BE2C (cell line): ENCODE measurements at regions not wholly inside any gene's neighbourhood (a gene's known extent, or its start where the extent isn't known, plus 50 kb on each side); places are given as distances from the start of the nearest gene placed in this dataset.

Experiments used
- DNase-seq: peaks from one replicate; pipeline ENCODE4 v3.0.0-alpha.2; 2020
- H3K27me3 ChIP-seq: fragments of 250-450 bp; sonication (Bioruptor Pico); 2 replicates; pipeline ENCODE4 v1.5.1; 2020; ENCODE audit warnings: mild to moderate bottlenecking
- H3K36me3 ChIP-seq: fragments of 250-450 bp; sonication (Bioruptor Pico); 2 replicates; pipeline ENCODE4 v1.5.1; 2020; ENCODE audit warnings: mild to moderate bottlenecking
- H3K4me1 ChIP-seq: fragments of 250-450 bp; sonication (Bioruptor Pico); 2 replicates; pipeline ENCODE4 v1.5.1; 2020
- H3K4me3 ChIP-seq: 2 replicates; pipeline ENCODE4 v1.5.1; 2011; ENCODE audit warnings: low read depth, low read length
- H3K9me3 ChIP-seq: fragments of 250-450 bp; sonication (Bioruptor Pico); 2 replicates; pipeline ENCODE4 v1.5.1; 2020
- TF ChIP-seq, protein P1 (sequence below): IDR thresholded peaks from 2 replicates; pipeline ENCODE4 v1.5.1; 2012; ENCODE audit warnings: mild to moderate bottlenecking, low read depth, low read length

DNA sequence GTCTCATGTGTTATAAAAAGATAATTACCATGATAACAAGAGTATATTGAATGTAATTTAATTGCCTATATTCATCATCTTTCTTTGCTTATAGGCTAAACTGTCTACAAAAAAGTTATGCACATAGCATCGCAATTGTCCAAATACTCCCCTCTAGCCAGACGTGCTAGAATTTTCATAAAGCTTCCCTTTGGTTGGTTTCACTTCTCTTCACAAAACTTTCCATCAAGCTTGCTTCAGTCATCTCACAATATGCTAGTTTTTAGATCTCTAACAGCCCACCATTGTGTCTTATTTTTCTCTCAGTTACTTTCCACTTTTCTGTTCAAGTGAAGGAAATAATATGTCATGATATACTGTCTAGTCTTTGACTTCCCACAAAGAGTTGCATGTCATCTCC is 448.3 kb upstream of the SPANXN1 start:
- H3K4me3 ChIP-seq, result no peak overlapping the region
- no peaks in the 10 kb centered on the region for H3K36me3 ChIP-seq
- no peak for DNase-seq
- H3K4me1 ChIP-seq, result no peaks in the 10 kb centered on the region
- no peaks in the 10 kb centered on the region for H3K27me3 ChIP-seq
- TF ChIP-seq, protein P1, sequence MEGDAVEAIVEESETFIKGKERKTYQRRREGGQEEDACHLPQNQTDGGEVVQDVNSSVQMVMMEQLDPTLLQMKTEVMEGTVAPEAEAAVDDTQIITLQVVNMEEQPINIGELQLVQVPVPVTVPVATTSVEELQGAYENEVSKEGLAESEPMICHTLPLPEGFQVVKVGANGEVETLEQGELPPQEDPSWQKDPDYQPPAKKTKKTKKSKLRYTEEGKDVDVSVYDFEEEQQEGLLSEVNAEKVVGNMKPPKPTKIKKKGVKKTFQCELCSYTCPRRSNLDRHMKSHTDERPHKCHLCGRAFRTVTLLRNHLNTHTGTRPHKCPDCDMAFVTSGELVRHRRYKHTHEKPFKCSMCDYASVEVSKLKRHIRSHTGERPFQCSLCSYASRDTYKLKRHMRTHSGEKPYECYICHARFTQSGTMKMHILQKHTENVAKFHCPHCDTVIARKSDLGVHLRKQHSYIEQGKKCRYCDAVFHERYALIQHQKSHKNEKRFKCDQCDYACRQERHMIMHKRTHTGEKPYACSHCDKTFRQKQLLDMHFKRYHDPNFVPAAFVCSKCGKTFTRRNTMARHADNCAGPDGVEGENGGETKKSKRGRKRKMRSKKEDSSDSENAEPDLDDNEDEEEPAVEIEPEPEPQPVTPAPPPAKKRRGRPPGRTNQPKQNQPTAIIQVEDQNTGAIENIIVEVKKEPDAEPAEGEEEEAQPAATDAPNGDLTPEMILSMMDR, result no peak
- H3K9me3 ChIP-seq, result no peaks in the 10 kb centered on the region

- H3K27me3 ChIP-seq, result no peaks in the 10 kb centered on the region
Measured at GRCh38 chrX:144801786-144802185, 445.5 kb upstream of the SPANXN1 start.

DNA sequence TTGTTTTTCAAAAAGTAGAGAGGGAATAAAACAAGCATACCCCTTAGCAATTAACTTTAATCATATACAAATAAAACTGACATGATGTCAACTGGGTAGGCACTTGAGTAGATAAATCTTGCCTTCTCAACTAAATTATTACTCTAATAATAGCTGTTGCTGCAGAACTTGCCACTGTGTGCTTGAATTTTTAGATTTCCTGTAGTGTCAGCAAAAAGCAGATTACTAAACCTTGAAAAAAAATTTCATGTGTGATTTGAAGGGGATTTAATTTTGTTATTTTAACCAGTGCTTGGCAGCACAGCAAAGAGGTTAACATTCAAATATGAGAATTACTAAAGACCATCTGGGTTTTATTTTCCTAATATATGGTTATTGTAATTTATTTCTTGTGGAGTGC is 438.3 kb upstream of the SPANXN1 start:
- H3K27me3 ChIP-seq, result no peaks in the 10 kb centered on the region
- no peaks in the 10 kb centered on the region for H3K4me1 ChIP-seq
- no peaks in the 10 kb centered on the region for H3K36me3 ChIP-seq
- H3K9me3 ChIP-seq, result no peaks in the 10 kb centered on the region
- TF ChIP-seq, protein P1, result no peak
- no peak for DNase-seq
- no peak overlapping the region for H3K4me3 ChIP-seq

More at GRCh38 chrX:144801786-144802185, 445.5 kb upstream of the SPANXN1 start:
- Histone ChIP-seq H3K4me3 (no peak overlapping the region), H3K4me1 (no peaks in the 10 kb centered on the region), H3K9me3 (no peaks in the 10 kb centered on the region), H3K36me3 (no peaks in the 10 kb centered on the region)
- DNase-seq, result no peak
- TF ChIP-seq, protein P1, result no peak

- no peak for DNase-seq
- TF ChIP-seq, protein P1, result no peak
- Histone ChIP-seq H3K4me1 (no peaks in the 10 kb centered on the region), H3K36me3 (no peaks in the 10 kb centered on the region), H3K4me3 (no peak overlapping the region), H3K9me3 (no peaks in the 10 kb centered on the region), H3K27me3 (no peaks in the 10 kb centered on the region)
Measured at GRCh38 chrX:144810539-144810938, 436.8 kb upstream of the SPANXN1 start.

DNA sequence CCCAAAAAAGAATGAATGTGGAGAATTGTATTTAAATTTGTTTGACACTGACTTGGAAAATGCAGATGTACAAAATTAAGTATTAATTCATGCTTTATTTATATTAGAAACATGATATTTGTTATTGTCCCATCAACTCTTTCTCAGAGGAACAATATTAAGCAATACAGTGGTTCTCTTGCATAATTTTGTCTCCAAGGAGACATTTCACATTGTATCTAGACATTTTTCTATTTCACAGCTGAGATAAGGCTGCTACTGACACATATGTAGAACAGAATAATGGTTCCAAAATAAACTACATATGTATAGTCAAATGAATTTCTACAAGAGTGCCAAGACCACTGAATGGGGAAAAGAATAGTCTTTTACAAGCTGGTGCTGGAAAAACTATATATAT is 427.9 kb upstream of the SPANXN1 start:
- no peaks in the 10 kb centered on the region for H3K27me3 ChIP-seq
- H3K9me3 ChIP-seq, result no peaks in the 10 kb centered on the region
- H3K4me1 ChIP-seq, result no peaks in the 10 kb centered on the region
- no peak overlapping the region for H3K4me3 ChIP-seq
- no peak for DNase-seq
- no peaks in the 10 kb centered on the region for H3K36me3 ChIP-seq
- TF ChIP-seq, protein P1, result no peak

GRCh38 chrX:144840616-144841015 is 406.7 kb upstream of the SPANXN1 start:
- H3K36me3 ChIP-seq, result no peaks in the 10 kb centered on the region
- no peak overlapping the region for H3K4me3 ChIP-seq

More at GRCh38 chrX:144840616-144841015, 406.7 kb upstream of the SPANXN1 start:
- no peak for DNase-seq
- no peaks in the 10 kb centered on the region for H3K27me3 ChIP-seq
- TF ChIP-seq, protein P1, result no peak
- H3K4me1 ChIP-seq, result no peaks in the 10 kb centered on the region
- no peaks in the 10 kb centered on the region for H3K9me3 ChIP-seq
